Stimulated activated CD8-positive, alpha-beta memory T cell treated with anti-CD3 and anti-CD28 coated beads, Interleukin-15, amount 100 ng/mL, for 24 hours (primary cell): ENCODE measurements at regions not wholly inside any gene's neighbourhood (a gene's known extent, or its start where the extent isn't known, plus 50 kb on each side); places are given as distances from the start of the nearest gene placed in this dataset.

Experiments
- DNase-seq: peaks from one replicate; pipeline ENCODE4 v3.0.0-alpha.2; 2020; ENCODE audit warnings: low read depth

- no peak for DNase-seq
These were observed 508.2 kb upstream of the SUCLG2 start for GRCh38 chr3:68162644-68163043.

- no peak for DNase-seq
These were observed 496.9 kb upstream of the SUCLG2 start for GRCh38 chr3:68151359-68151758.

GRCh38 chr3:68148447-68148846 is 494.0 kb upstream of the SUCLG2 start:
- DNase-seq: no peak

GRCh38 chr3:68142441-68142840 is 488.0 kb upstream of the SUCLG2 start:
- no peak for DNase-seq

- no peak for DNase-seq
These were observed 485.5 kb upstream of the SUCLG2 start for GRCh38 chr3:68139897-68140296.

GRCh38 chr3:68136411-68136810 is 482.0 kb upstream of the SUCLG2 start:
- DNase-seq: no peak

- DNase-seq: no peak
These were observed 480.7 kb upstream of the SUCLG2 start for GRCh38 chr3:68135067-68135466.

GRCh38 chr3:68129065-68129464 is 474.7 kb upstream of the SUCLG2 start:
- DNase-seq: no peak

- no peak for DNase-seq
These were observed 468.8 kb upstream of the SUCLG2 start for GRCh38 chr3:68123231-68123630.

- no peak for DNase-seq
These were observed 466.9 kb upstream of the SUCLG2 start for GRCh38 chr3:68121287-68121686.

- no peak for DNase-seq
These were observed 462.2 kb upstream of the SUCLG2 start for GRCh38 chr3:68116580-68116979.

GRCh38 chr3:68103811-68104210 is 449.4 kb upstream of the SUCLG2 start:
- no peak for DNase-seq

GRCh38 chr3:68090571-68090970 is 436.2 kb upstream of the SUCLG2 start:
- no peak for DNase-seq

GRCh38 chr3:68089572-68090011 is 435.2 kb upstream of the SUCLG2 start:
- DNase-seq: no peak

- DNase-seq: no peak
These were observed 434.2 kb upstream of the SUCLG2 start for GRCh38 chr3:68088636-68089035.

GRCh38 chr3:68088216-68088615 is 433.8 kb upstream of the SUCLG2 start:
- no peak for DNase-seq

GRCh38 chr3:68072062-68072461 is 417.6 kb upstream of the SUCLG2 start:
- DNase-seq: no peak

GRCh38 chr3:68070186-68070585 is 415.8 kb upstream of the SUCLG2 start:
- DNase-seq: no peak

GRCh38 chr3:68067314-68067713 is 412.9 kb upstream of the SUCLG2 start:
- DNase-seq: no peak

- no peak for DNase-seq
These were observed 408.5 kb upstream of the SUCLG2 start for GRCh38 chr3:68062926-68063325.

- DNase-seq: no peak
These were observed 406.5 kb upstream of the SUCLG2 start for GRCh38 chr3:68060910-68061309.

- no peak for DNase-seq
These were observed 405.8 kb upstream of the SUCLG2 start for GRCh38 chr3:68060191-68060590.

GRCh38 chr3:68059628-68060152 is 405.3 kb upstream of the SUCLG2 start:
- no peak for DNase-seq

- no peak for DNase-seq
These were observed 403.4 kb upstream of the SUCLG2 start for GRCh38 chr3:68057637-68058320.
